GM23338 (cell line): ENCODE measurements at regions not wholly inside any gene's neighbourhood (a gene's known extent, or its start where the extent isn't known, plus 50 kb on each side); places are given as distances from the start of the nearest gene placed in this dataset.

Experiments used
- POLR2AphosphoS5 ChIP-seq: IDR thresholded peaks from 2 replicates; pipeline ENCODE4 v1.6.1; 2016; ENCODE audit warnings: antibody characterized with exemption, low read depth
- TF ChIP-seq, protein P1 (sequence below), 2 experiments: fragments of 200-600 bp in 1 of 2; sonication (generic) in 1 of 2; conservative IDR thresholded peaks; 2 replicates each; pipeline versions ENCODE4 v1.5.1 to v1.6.1; 2016 to 2017; ENCODE audit warnings: antibody characterized with exemption in 2 of 2, low read depth in 2 of 2, mild to moderate bottlenecking in 2 of 2, moderate library complexity in 1 of 2

- TF ChIP-seq, protein P1, sequence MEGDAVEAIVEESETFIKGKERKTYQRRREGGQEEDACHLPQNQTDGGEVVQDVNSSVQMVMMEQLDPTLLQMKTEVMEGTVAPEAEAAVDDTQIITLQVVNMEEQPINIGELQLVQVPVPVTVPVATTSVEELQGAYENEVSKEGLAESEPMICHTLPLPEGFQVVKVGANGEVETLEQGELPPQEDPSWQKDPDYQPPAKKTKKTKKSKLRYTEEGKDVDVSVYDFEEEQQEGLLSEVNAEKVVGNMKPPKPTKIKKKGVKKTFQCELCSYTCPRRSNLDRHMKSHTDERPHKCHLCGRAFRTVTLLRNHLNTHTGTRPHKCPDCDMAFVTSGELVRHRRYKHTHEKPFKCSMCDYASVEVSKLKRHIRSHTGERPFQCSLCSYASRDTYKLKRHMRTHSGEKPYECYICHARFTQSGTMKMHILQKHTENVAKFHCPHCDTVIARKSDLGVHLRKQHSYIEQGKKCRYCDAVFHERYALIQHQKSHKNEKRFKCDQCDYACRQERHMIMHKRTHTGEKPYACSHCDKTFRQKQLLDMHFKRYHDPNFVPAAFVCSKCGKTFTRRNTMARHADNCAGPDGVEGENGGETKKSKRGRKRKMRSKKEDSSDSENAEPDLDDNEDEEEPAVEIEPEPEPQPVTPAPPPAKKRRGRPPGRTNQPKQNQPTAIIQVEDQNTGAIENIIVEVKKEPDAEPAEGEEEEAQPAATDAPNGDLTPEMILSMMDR (conservative IDR thresholded peaks at IDR 0.05; ENCODE audit: low read depth in 2 of 2) = no peak
- TF ChIP-seq POLR2AphosphoS5 = no peak
These were observed 102.2 kb downstream of the DACT2 start for GRCh38 chr6:168217216-168217879.
